ENCODE measurements at regions not wholly inside any gene's neighbourhood (a gene's known extent, or its start where the extent isn't known, plus 50 kb on each side); places are given as distances from the start of the nearest gene placed in this dataset.

DNA sequence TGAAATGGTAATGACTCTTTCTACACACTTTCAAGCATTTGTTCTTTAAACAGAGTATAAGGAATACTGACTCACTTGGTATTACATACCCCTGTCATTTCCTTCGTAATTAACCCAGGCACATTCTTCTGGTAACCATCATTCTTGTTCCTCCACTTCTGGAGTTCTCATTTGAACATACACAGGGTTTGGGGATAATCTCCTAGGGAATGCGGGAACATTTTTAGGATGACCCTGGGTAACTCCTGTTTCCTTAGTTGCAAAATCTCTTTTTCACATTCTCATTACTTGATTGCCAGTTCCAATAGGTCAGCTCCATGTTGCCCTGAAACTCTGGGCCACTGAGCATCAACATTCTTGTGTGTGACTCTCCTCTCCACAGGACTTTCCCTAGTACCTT is 51.5 kb upstream of the E2F3 start:
- DNase-seq (ENCODE audit: low spot score): no peak
- Mint-ChIP-seq H3K4me3 (ENCODE audit: unreplicated experiment) (no peak overlapping the region), H3K4me1 (ENCODE audit: low read depth) (peaks cover 11% of the 10 kb centered on the region), H3K27me3 (ENCODE audit: low read depth) (no peaks in the 10 kb centered on the region), H3K36me3 (ENCODE audit: low read depth) (peaks cover 4% of the 10 kb centered on the region), H3K27ac (ENCODE audit: unreplicated experiment) (no peak overlapping the region), H3K9me3 (ENCODE audit: low read depth) (peaks cover 12% of the 10 kb centered on the region)
- TF ChIP-seq, protein P1, sequence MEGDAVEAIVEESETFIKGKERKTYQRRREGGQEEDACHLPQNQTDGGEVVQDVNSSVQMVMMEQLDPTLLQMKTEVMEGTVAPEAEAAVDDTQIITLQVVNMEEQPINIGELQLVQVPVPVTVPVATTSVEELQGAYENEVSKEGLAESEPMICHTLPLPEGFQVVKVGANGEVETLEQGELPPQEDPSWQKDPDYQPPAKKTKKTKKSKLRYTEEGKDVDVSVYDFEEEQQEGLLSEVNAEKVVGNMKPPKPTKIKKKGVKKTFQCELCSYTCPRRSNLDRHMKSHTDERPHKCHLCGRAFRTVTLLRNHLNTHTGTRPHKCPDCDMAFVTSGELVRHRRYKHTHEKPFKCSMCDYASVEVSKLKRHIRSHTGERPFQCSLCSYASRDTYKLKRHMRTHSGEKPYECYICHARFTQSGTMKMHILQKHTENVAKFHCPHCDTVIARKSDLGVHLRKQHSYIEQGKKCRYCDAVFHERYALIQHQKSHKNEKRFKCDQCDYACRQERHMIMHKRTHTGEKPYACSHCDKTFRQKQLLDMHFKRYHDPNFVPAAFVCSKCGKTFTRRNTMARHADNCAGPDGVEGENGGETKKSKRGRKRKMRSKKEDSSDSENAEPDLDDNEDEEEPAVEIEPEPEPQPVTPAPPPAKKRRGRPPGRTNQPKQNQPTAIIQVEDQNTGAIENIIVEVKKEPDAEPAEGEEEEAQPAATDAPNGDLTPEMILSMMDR (IDR thresholded peaks at IDR 0.05): no peak

DNA sequence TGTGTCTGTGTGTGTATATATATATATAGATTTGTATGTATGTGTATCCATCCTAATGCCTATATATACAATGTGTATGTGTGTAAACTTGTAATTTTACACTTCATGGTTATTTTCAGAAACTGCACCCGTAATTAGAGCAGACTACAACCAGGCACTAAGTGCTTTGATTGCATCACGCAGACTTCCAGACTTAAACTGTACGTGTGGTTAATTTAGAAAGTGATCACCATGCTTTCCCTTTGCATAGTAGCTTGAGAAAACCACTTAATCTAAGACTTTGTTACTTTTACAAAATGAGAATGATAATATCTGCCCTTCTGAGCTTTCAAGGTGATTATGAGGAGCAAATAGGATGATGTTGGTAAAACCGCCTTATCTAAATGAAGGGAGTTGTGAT is 50.1 kb upstream of the E2F3 start:
- Mint-ChIP-seq H3K4me1 (ENCODE audit: low read depth) (peaks cover 11% of the 10 kb centered on the region), H3K36me3 (ENCODE audit: low read depth) (peaks cover 4% of the 10 kb centered on the region), H3K4me3 (ENCODE audit: unreplicated experiment) (no peak overlapping the region), H3K27me3 (ENCODE audit: low read depth) (no peaks in the 10 kb centered on the region), H3K9me3 (ENCODE audit: low read depth) (peaks cover 12% of the 10 kb centered on the region), H3K27ac (ENCODE audit: unreplicated experiment) (no peak overlapping the region)
- DNase-seq (ENCODE audit: low spot score): no peak
- TF ChIP-seq, protein P1 (IDR thresholded peaks at IDR 0.05): no peak

All from chondrocyte (in vitro differentiated cells).